ENCODE measurements at regions not wholly inside any gene's neighbourhood (a gene's known extent, or its start where the extent isn't known, plus 50 kb on each side); places are given as distances from the start of the nearest gene placed in this dataset.

DNA sequence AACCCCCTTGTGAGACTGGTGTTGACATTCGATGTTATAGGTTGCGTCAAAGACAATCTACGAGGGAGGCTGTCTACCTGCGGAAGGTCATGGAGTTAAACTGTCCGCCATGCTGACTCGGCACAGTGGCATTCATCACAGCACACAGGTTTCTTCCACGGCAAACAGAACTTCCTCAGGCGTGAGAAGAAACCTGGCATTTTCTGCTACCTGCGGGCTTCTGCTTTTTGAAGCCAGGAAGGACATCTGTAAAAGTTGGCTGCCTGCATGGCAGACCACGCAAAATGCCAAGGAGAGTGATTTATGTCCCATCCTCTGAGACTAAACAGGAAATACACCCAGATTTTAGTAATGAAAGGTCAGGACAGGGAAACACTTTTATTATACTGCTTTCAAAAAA is 809.8 kb upstream of the NUDT12 start:
- Histone ChIP-seq H3K36me3 (no peaks in the 10 kb centered on the region), H3K9me3 (no peaks in the 10 kb centered on the region), H3K4me1 (no peaks in the 10 kb centered on the region), H3K27me3 (no peaks in the 10 kb centered on the region), H3K4me3 (no peak overlapping the region), H3K27ac (no peak overlapping the region)
- intact Hi-C loops (cut with DNase I; ENCODE audit: low total_unique reads): no loop called here
- DNase-seq: no peak
- TF ChIP-seq, protein P1, sequence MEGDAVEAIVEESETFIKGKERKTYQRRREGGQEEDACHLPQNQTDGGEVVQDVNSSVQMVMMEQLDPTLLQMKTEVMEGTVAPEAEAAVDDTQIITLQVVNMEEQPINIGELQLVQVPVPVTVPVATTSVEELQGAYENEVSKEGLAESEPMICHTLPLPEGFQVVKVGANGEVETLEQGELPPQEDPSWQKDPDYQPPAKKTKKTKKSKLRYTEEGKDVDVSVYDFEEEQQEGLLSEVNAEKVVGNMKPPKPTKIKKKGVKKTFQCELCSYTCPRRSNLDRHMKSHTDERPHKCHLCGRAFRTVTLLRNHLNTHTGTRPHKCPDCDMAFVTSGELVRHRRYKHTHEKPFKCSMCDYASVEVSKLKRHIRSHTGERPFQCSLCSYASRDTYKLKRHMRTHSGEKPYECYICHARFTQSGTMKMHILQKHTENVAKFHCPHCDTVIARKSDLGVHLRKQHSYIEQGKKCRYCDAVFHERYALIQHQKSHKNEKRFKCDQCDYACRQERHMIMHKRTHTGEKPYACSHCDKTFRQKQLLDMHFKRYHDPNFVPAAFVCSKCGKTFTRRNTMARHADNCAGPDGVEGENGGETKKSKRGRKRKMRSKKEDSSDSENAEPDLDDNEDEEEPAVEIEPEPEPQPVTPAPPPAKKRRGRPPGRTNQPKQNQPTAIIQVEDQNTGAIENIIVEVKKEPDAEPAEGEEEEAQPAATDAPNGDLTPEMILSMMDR (IDR thresholded peaks at IDR 0.05): no peak

DNA sequence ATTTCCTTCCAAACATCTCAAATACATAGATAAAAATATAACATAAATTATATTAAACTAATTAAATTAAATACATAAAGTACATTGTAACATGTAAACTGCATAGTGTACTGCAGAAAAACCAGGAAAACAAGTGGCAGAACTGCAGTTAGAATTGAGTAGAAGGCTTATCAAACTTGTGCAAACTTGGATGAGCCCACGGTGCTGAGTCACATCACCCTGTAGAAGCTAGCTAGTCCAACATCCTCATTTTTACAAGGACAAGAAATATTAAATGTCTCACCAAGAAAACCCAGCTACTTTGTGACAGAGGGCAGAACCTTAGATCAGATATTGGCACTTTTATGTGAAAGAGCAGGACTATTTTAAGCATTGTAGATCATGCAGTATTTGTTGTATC is 807.9 kb upstream of the NUDT12 start:
- Histone ChIP-seq H3K4me1 (no peaks in the 10 kb centered on the region), H3K9me3 (no peaks in the 10 kb centered on the region), H3K27ac (no peak overlapping the region), H3K27me3 (no peaks in the 10 kb centered on the region), H3K4me3 (no peak overlapping the region), H3K36me3 (no peaks in the 10 kb centered on the region)
- intact Hi-C loops (cut with DNase I; ENCODE audit: low total_unique reads): no loop called here
- DNase-seq: no peak
- TF ChIP-seq, protein P1 (IDR thresholded peaks at IDR 0.05): no peak

DNA sequence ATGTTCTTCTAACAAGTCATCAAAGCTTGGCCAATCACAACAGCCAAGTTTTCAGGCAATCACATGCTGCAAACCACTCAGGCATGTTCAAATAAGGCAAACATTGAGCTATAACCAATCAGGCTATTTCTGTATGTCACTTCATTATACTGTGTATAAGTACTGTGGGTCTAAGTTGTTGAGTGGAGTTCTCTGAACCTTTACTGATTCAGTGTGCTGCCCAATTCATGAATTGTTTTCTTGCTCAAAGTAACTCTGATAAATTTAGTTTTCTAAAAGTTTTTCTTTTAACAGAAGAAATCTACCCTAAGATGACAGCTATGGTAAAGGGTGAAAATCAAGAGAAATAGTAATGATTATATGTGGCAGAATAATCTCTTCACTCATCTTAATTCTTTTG is 805.4 kb upstream of the NUDT12 start:
- Histone ChIP-seq H3K4me3 (no peak overlapping the region), H3K9me3 (no peaks in the 10 kb centered on the region), H3K36me3 (no peaks in the 10 kb centered on the region), H3K27ac (no peak overlapping the region), H3K27me3 (no peaks in the 10 kb centered on the region), H3K4me1 (no peaks in the 10 kb centered on the region)
- intact Hi-C loops (cut with DNase I; ENCODE audit: low total_unique reads): no loop called here
- DNase-seq: no peak
- TF ChIP-seq, protein P1 (IDR thresholded peaks at IDR 0.05): no peak

DNA sequence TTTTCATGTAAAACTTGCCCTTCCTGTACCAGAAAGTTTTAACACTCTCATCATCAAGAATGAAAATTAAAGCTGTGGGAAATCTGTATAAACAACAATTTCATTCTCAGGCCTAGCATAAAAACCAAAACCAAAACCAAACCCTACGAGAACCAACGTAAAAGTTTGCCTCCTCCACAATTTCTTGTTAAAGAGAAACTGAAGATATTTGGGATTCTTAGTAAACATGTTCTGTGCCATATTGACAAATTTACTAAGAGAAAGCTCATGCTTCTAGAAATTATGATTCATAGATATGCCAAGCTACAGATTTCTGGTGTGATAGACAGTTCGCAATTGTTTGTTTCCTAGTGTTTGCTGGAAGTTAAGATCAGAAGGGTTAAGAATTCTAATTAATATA is 801.0 kb upstream of the NUDT12 start:
- TF ChIP-seq, protein P1 (IDR thresholded peaks at IDR 0.05): no peak
- Histone ChIP-seq H3K9me3 (no peaks in the 10 kb centered on the region), H3K4me1 (peaks cover 0 to 5% (median 0%) of the 10 kb centered on the region in 4 donors), H3K36me3 (no peaks in the 10 kb centered on the region), H3K27ac (no peak overlapping the region), H3K27me3 (no peaks in the 10 kb centered on the region), H3K4me3 (no peak overlapping the region)
- intact Hi-C loops (cut with DNase I; ENCODE audit: low total_unique reads): no loop called here
- no peak for DNase-seq

DNA sequence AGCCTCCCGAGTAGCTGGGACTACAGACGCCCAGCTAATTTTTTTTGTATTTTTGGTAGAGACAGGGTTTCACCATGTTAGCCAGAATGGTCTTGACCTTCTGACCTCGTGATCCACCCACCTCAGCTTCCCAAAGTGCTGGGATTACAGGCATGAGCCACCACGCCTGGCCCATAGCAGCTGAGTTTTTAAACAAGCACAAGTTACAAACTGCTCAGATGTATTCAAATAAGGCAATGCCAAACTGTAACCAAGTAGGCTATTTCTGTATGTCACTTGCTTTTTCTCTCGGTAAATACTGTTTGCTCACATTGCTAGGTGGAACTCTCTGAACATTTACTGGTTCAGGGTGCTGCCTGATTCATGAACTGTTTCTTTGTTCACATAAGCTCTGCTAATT is 799.3 kb upstream of the NUDT12 start:
- intact Hi-C loops (cut with DNase I; ENCODE audit: low total_unique reads): no loop called here
- H3K36me3 ChIP-seq: no peaks in the 10 kb centered on the region
- H3K9me3 ChIP-seq: no peaks in the 10 kb centered on the region
- DNase-seq: no peak
- H3K4me1 ChIP-seq: peaks cover 0 to 5% (median 0%) of the 10 kb centered on the region in 4 donors
- no peaks in the 10 kb centered on the region for H3K27me3 ChIP-seq
- no peak overlapping the region for H3K4me3 ChIP-seq
- no peak overlapping the region for H3K27ac ChIP-seq
- TF ChIP-seq, protein P1 (IDR thresholded peaks at IDR 0.05): no peak

DNA sequence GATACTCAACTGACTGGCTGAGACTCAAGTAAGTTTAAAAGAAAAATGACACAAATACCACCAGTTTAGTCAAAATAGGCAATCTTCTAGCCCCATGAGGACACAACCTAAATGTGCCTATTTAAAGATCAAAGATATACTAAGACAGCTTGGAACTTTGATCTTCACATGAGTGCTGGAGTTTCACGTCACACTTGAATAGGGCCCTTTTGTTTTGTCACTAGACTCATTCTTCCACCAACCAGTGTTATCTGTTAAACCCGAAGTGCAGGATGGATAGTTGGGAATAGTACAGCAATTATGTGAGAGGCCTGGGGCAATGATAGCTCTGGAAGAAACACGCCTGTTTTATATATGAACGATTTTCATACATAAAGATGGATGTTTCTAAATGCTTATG is 792.8 kb upstream of the NUDT12 start:
- no peak for DNase-seq
- no peak overlapping the region for H3K27ac ChIP-seq
- TF ChIP-seq, protein P1 (IDR thresholded peaks at IDR 0.05): no peak
- H3K36me3 ChIP-seq: no peaks in the 10 kb centered on the region
- intact Hi-C loops (cut with DNase I; ENCODE audit: low total_unique reads): no loop called here
- no peak overlapping the region for H3K4me3 ChIP-seq
- H3K9me3 ChIP-seq: no peaks in the 10 kb centered on the region
- no peaks in the 10 kb centered on the region for H3K27me3 ChIP-seq
- H3K4me1 ChIP-seq: no peaks in the 10 kb centered on the region
